ENCODE measurements at regions not wholly inside any gene's neighbourhood (a gene's known extent, or its start where the extent isn't known, plus 50 kb on each side); places are given as distances from the start of the nearest gene placed in this dataset.

DNA sequence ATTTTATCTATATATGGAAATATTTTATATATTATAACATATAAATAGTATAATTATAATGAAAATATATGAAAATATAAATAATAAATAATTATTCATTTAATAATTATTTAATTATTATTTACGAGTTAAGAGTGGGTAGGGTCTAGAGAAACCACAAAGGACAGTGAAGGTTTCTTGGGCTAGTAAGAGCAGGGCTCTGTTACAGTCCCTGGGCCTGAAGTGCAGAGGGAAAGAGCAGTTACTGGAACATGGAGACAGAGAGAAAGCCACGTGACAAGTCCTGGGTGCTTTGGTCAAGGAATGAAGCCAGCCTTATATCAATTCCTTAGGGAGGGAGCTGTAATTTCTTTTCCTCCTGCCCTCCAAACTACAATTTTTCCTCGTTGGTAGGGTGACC lies 117.2 kb upstream of the OLIG2 start:
- TF ChIP-seq, protein P1, sequence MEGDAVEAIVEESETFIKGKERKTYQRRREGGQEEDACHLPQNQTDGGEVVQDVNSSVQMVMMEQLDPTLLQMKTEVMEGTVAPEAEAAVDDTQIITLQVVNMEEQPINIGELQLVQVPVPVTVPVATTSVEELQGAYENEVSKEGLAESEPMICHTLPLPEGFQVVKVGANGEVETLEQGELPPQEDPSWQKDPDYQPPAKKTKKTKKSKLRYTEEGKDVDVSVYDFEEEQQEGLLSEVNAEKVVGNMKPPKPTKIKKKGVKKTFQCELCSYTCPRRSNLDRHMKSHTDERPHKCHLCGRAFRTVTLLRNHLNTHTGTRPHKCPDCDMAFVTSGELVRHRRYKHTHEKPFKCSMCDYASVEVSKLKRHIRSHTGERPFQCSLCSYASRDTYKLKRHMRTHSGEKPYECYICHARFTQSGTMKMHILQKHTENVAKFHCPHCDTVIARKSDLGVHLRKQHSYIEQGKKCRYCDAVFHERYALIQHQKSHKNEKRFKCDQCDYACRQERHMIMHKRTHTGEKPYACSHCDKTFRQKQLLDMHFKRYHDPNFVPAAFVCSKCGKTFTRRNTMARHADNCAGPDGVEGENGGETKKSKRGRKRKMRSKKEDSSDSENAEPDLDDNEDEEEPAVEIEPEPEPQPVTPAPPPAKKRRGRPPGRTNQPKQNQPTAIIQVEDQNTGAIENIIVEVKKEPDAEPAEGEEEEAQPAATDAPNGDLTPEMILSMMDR (IDR thresholded peaks at IDR 0.05; ENCODE audit: insufficient read depth, low read depth, low read length): no peak
- no peak for TF ChIP-seq EZH2 (IDR thresholded peaks at IDR 0.05; ENCODE audit: insufficient read depth, low read length)
